H1 (cell line): ENCODE measurements at regions not wholly inside any gene's neighbourhood (a gene's known extent, or its start where the extent isn't known, plus 50 kb on each side); places are given as distances from the start of the nearest gene placed in this dataset.

Source experiments
- CTCF ChIA-PET: fragments of 300-600 bp; sonication (Branson Sonifier 250); formaldehyde crosslinking; loops from one replicate; lab custom pipeline; 2021; ENCODE audit not compliant: partially characterized antibody; lab: Charles Lee
- POLR2A ChIA-PET: fragments of 300-600 bp; sonication (Branson Sonifier 250); formaldehyde crosslinking; loops from one replicate; lab custom pipeline; 2021; ENCODE audit warnings: inconsistent platforms; ENCODE audit not compliant: partially characterized antibody; lab: Charles Lee
- DNase-seq, 2 experiments: peaks; one replicate each; pipeline versions ENCODE4 v3.0.0 to v3.0.0-alpha.2; 2010 to 2022; ENCODE audit warnings: low spot score in 2 of 2, low read depth in 1 of 2, mixed read lengths in 1 of 2
- FAIRE-seq: peaks from 2 replicates; lab custom pipeline; 2011; peaks lifted over from hg19 to GRCh38; lab: Jason Lieb, UNC
- H2AFZ ChIP-seq: 2 replicates; pipeline ENCODE4 v1.8.1; 2012; ENCODE audit warnings: low read length, inconsistent platforms
- H2AK5ac ChIP-seq: 2 replicates; pipeline ENCODE4 v1.6.1; 2013; ENCODE audit warnings: low read depth, low read length
- H2BK120ac ChIP-seq: replicated peaks from 2 replicates; pipeline ENCODE3; 2013; ENCODE audit warnings: low read depth, low read length, inconsistent platforms
- H2BK12ac ChIP-seq: 2 replicates; pipeline ENCODE4 v1.6.1; 2013; ENCODE audit warnings: low read depth, low read length
- H2BK15ac ChIP-seq: 2 replicates; pipeline ENCODE4 v1.6.1; 2013; ENCODE audit warnings: low read length
- H2BK20ac ChIP-seq: 2 replicates; pipeline ENCODE4 v1.6.1; 2013; ENCODE audit warnings: low read length
- H2BK5ac ChIP-seq: 2 replicates; pipeline ENCODE4 v1.6.1; 2013; ENCODE audit warnings: low read depth, low read length
- H3K14ac ChIP-seq: 2 replicates; pipeline ENCODE4 v1.6.1; 2013; ENCODE audit warnings: inconsistent platforms; ENCODE audit not compliant: insufficient read length
- H3K18ac ChIP-seq: 2 replicates; pipeline ENCODE4 v1.6.1; 2013; ENCODE audit warnings: low read length; ENCODE audit errors: extremely low read depth
- H3K23ac ChIP-seq: 2 replicates; pipeline ENCODE4 v1.6.1; 2013; ENCODE audit warnings: inconsistent platforms; ENCODE audit not compliant: insufficient read length
- H3K23me2 ChIP-seq: 2 replicates; pipeline ENCODE4 v1.6.1; 2013; ENCODE audit warnings: low read depth, low read length
- H3K27ac ChIP-seq: 2 replicates; pipeline ENCODE4 v1.6.1; 2011; ENCODE audit warnings: low read depth, low read length, inconsistent platforms
- H3K27me3 ChIP-seq, 4 experiments: replicated peaks in 1 of 4; 1 replicate in 1 of 4; 2 replicates in 3 of 4; pipeline versions ENCODE4 v1.6.1 to v1.8.1; 2011 to 2013; ENCODE audit warnings: low read length in 3 of 4, mild to moderate bottlenecking in 3 of 4, inconsistent platforms in 2 of 4, mixed read lengths in 2 of 4, moderate library complexity in 1 of 4; ENCODE audit not compliant: control insufficient read depth in 3 of 4, insufficient read depth in 3 of 4; ENCODE audit errors: extremely low read depth in 1 of 4
- H3K36me3 ChIP-seq, 4 experiments: 2 replicates each; pipeline versions ENCODE4 v1.6.1 to v1.8.1; 2011 to 2013; ENCODE audit warnings: mild to moderate bottlenecking in 4 of 4, low read length in 3 of 4, moderate library complexity in 2 of 4, control low read depth in 1 of 4, inconsistent platforms in 1 of 4; ENCODE audit not compliant: insufficient read depth in 4 of 4, control insufficient read depth in 2 of 4
- H3K4ac ChIP-seq: replicated peaks from 2 replicates; pipeline ENCODE3; 2013; ENCODE audit warnings: low read length, low read depth, mixed read lengths, inconsistent platforms; ENCODE audit not compliant: insufficient read length
- H3K4me1 ChIP-seq, 4 experiments: replicated peaks in 1 of 4; 1 replicate in 1 of 4; 2 replicates in 3 of 4; pipeline versions ENCODE4 v1.6.1 to v1.8.1; 2011 to 2013; ENCODE audit warnings: low read length in 3 of 4, inconsistent platforms in 2 of 4, mixed read lengths in 1 of 4; ENCODE audit not compliant: insufficient read depth in 4 of 4, control insufficient read depth in 3 of 4
- H3K4me2 ChIP-seq, 2 experiments: 2 replicates each; pipeline versions ENCODE4 v1.6.1 to v1.8.1; 2011 to 2013; ENCODE audit warnings: low read depth in 2 of 2, low read length in 2 of 2, control low read depth in 1 of 2, inconsistent platforms in 1 of 2, mild to moderate bottlenecking in 1 of 2; ENCODE audit not compliant: insufficient read depth in 1 of 2
- H3K4me3 ChIP-seq, 4 experiments: fragments of 200-600, 300-600 bp in 1 of 4; sonication (generic), shearing (Covaris generic), sonication (Bioruptor Twin) in 1 of 4; 2 replicates each; pipeline versions ENCODE4 v1.5.1 to v1.8.1; 2011 to 2016; ENCODE audit warnings: low read length in 4 of 4, low read depth in 3 of 4, control low read depth in 2 of 4, inconsistent platforms in 2 of 4, mild to moderate bottlenecking in 2 of 4, mixed read lengths in 1 of 4, moderate library complexity in 1 of 4; ENCODE audit not compliant: insufficient read depth in 2 of 4; ENCODE audit errors: extremely low read depth in 1 of 4
- H3K56ac ChIP-seq: replicated peaks from 2 replicates; pipeline ENCODE3; 2013; ENCODE audit warnings: low read depth, mild to moderate bottlenecking, mixed read lengths, low read length, inconsistent platforms; ENCODE audit not compliant: insufficient read length
- H3K79me1 ChIP-seq: 2 replicates; pipeline ENCODE4 v1.6.1; 2013; ENCODE audit warnings: low read depth, low read length, control low read depth
- H3K79me2 ChIP-seq, 2 experiments: 2 replicates each; pipeline versions ENCODE4 v1.6.1 to v1.8.1; 2012 to 2013; ENCODE audit warnings: low read length in 2 of 2, mild to moderate bottlenecking in 2 of 2, inconsistent platforms in 1 of 2; ENCODE audit not compliant: insufficient read depth in 2 of 2, control insufficient read depth in 1 of 2
- H3K9ac ChIP-seq, 4 experiments: replicated peaks in 1 of 4; 1 replicate in 1 of 4; 2 replicates in 3 of 4; pipeline versions ENCODE4 v1.6.1 to v1.8.1; 2011 to 2013; ENCODE audit warnings: low read depth in 3 of 4, low read length in 3 of 4, control low read depth in 2 of 4, mild to moderate bottlenecking in 2 of 4, moderate library complexity in 2 of 4, inconsistent platforms in 1 of 4; ENCODE audit errors: extremely low read depth in 1 of 4
- H3K9me3 ChIP-seq, 2 experiments: 2 replicates each; pipeline versions ENCODE4 v1.6.1 to v1.8.1; 2012 to 2013; ENCODE audit warnings: mild to moderate bottlenecking in 2 of 2, moderate library complexity in 2 of 2, control low read depth in 1 of 2, inconsistent platforms in 1 of 2, low read depth in 1 of 2, low read length in 1 of 2, mixed read lengths in 1 of 2; ENCODE audit not compliant: insufficient read depth in 2 of 2
- H4K20me1 ChIP-seq, 2 experiments: replicated peaks in 1 of 2; 2 replicates each; pipeline versions ENCODE3 to v1.8.1; 2011 to 2013; ENCODE audit warnings: inconsistent platforms in 2 of 2, low read length in 2 of 2, mild to moderate bottlenecking in 1 of 2; ENCODE audit not compliant: insufficient read depth in 2 of 2, control insufficient read depth in 1 of 2
- H4K5ac ChIP-seq: 2 replicates; pipeline ENCODE4 v1.6.1; 2013; ENCODE audit warnings: low read length, low read depth, mixed read lengths, inconsistent platforms; ENCODE audit not compliant: insufficient read length
- H4K8ac ChIP-seq: 2 replicates; pipeline ENCODE4 v1.8.0; 2013; ENCODE audit warnings: mild to moderate bottlenecking, moderate library complexity, low read length, inconsistent platforms; ENCODE audit not compliant: insufficient read depth; ENCODE audit errors: extremely low read depth
- H4K91ac ChIP-seq: replicated peaks from 2 replicates; pipeline ENCODE3; 2013; ENCODE audit warnings: low read length, mixed read lengths, inconsistent platforms; ENCODE audit not compliant: insufficient read length
- NANOG ChIP-seq: IDR thresholded peaks from 2 replicates; pipeline ENCODE4 v1.6.1; 2011; ENCODE audit warnings: low read length, low read depth, mild to moderate bottlenecking, inconsistent platforms; ENCODE audit not compliant: insufficient read depth, poor library complexity, severe bottlenecking
- WGBS, 2 experiments: shearing (Covaris generic) in 1 of 2; methylation state at CpG; one replicate each; pipeline versions ENCODE4 v1.1.6 to v1.1.7; 2013 to 2015; ENCODE audit warnings: low lambda C conversion rate in 2 of 2, mixed read lengths in 2 of 2, inconsistent platforms in 1 of 2, low coverage in 1 of 2, missing lambda C conversion rate in 1 of 2; ENCODE audit not compliant: insufficient replicate concordance in 2 of 2, insufficient coverage in 1 of 2, insufficient read length in 1 of 2; ENCODE audit errors: extremely low coverage in 1 of 2, missing lambda C conversion rate in 1 of 2; 5-methylcytosine and 5-hydroxymethylcytosine counted together

DNA sequence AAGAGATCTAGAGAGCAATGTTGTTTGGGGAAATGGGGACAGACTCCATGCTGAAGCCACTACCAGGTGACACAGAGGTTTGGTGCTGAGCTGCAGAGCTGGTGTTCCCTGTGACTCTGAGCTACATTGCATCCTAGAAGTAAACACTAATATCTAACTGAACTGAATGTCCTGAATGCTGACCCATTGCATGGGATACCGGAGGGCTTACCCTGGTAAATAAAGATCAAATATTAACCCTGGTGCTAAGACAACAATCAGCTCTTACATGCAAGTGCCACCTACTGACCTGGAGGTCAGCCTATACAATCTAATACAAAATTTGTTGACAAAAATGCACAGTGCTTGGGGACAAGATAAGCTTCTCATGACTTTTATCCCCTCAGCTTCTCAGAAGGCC lies 851.3 kb upstream of the KCND2 start:
- Histone ChIP-seq H2AK5ac (no peak overlapping the region), H2AFZ (peak overlapping the region; percentile 89; the same call in 1 of the 2 replicates), H3K79me2 (no peaks in the 10 kb centered on the region), H4K91ac (no peak overlapping the region), H2BK20ac (no peak overlapping the region), H4K5ac (no peak overlapping the region), H3K27me3 (peaks cover 0 to 1% (median 0%) of the 10 kb centered on the region in 4 experiments; a peak in 1 of 7 replicates), H3K4ac (no peak overlapping the region), H3K56ac (no peak overlapping the region), H3K79me1 (no peaks in the 10 kb centered on the region), H2BK5ac (no peak overlapping the region), H3K4me1 (no peaks in the 10 kb centered on the region), H3K27ac (no peak overlapping the region), H3K36me3 (no peaks in the 10 kb centered on the region), H3K4me2 (no peak overlapping the region), H3K9ac (no peak overlapping the region), H2BK12ac (no peak overlapping the region), H4K8ac (no peak overlapping the region), H3K9me3 (no peaks in the 10 kb centered on the region), H3K23me2 (no peaks in the 10 kb centered on the region), H2BK15ac (no peak overlapping the region), H3K18ac (no peak overlapping the region), H3K14ac (no peak overlapping the region), H4K20me1 (no peaks in the 10 kb centered on the region), H3K4me3 (no peak overlapping the region), H3K23ac (no peak overlapping the region), H2BK120ac (no peak overlapping the region)
- no peak for TF ChIP-seq NANOG
- DNase-seq (no peak), FAIRE-seq (no peak)
- CTCF ChIA-PET: interaction anchor here (0.5 kb wide), 1 partner anchor 1150 kb away, joined by 3 read pairs; no protein-coding TSS in a partner anchor
- WGBS, 2 experiments: 90% methylated on average over 1 of the region's 1 CpG; no CpG with 5 or more reads in 1 of the 2 experiments
- POLR2A ChIA-PET: no interaction called here
